ENCODE measurements at regions not wholly inside any gene's neighbourhood (a gene's known extent, or its start where the extent isn't known, plus 50 kb on each side); places are given as distances from the start of the nearest gene placed in this dataset.

GRCh38 chr2:6412533-6413091, 453.1 kb downstream of the CMPK2 start:
- ATAC-seq (ENCODE audit: low read depth): no peak
- WGBS (ENCODE audit: insufficient coverage): no CpG with 5 or more reads among the region's 3 CpGs
- TF ChIP-seq CTCF (IDR thresholded peaks at IDR 0.05): no peak
- no peak for TF ChIP-seq EZH2 (IDR thresholded peaks at IDR 0.05; ENCODE audit: borderline replicate concordance, insufficient read depth, low read depth, low read length, poor library complexity, severe bottlenecking)

GRCh38 chr2:6417050-6417449, 448.7 kb downstream of the CMPK2 start:
- no peak overlapping the region for H3K4me2 ChIP-seq (replicated peaks; ENCODE audit: low read depth, low read length, poor library complexity, severe bottlenecking)
- H3K27me3 ChIP-seq (replicated peaks in 1 of 4; ENCODE audit: control extremely low read depth in 1 of 4, control insufficient read depth in 3 of 4, insufficient read depth in 4 of 4, low read length in 3 of 4): no peaks in the 10 kb centered on the region
- H3K79me2 ChIP-seq (ENCODE audit: control insufficient read depth, insufficient read depth, low read length): no peaks in the 10 kb centered on the region
- Mint-ChIP-seq H3K4me1 (peaks cover 8% of the 10 kb centered on the region), H3K4me3 (no peak overlapping the region), H3K27ac (no peak overlapping the region), H3K27me3 (no peaks in the 10 kb centered on the region), H3K9me3 (ENCODE audit: insufficient read depth) (no peaks in the 10 kb centered on the region)
- H3K9me3 ChIP-seq (ENCODE audit: control extremely low read depth in 1 of 3, control insufficient read depth in 2 of 3, insufficient read depth in 1 of 3, low read length in 2 of 3): no peaks in the 10 kb centered on the region
- H3K36me3 ChIP-seq (replicated peaks in 1 of 2; ENCODE audit: control extremely low read depth in 1 of 2, control insufficient read depth in 1 of 2, extremely low read depth in 1 of 2, insufficient read depth in 2 of 2, low read length in 1 of 2): no peaks in the 10 kb centered on the region
- ATAC-seq (ENCODE audit: low read depth) (no peak), DNase-seq (no peak)
- peaks cover 0 to 3% of the 10 kb centered on the region in 2 donors for H3K4me1 ChIP-seq (ENCODE audit: control insufficient read depth in 2 of 2, insufficient read depth in 2 of 2, low read length in 2 of 2)
- H4K20me1 ChIP-seq (ENCODE audit: control insufficient read depth, insufficient read depth, low read length, poor library complexity, severe bottlenecking): no peaks in the 10 kb centered on the region
- CTCF ChIA-PET: interaction anchor here (1.1 kb wide), 1 partner anchor 30 kb away, joined by 3 read pairs; no protein-coding TSS in a partner anchor
- H3K4me3 ChIP-seq (ENCODE audit: control extremely low read depth in 1 of 5, extremely low read depth in 1 of 5, insufficient read depth in 1 of 5, low read depth in 2 of 5, low read length in 4 of 5): no peak overlapping the region
- POLR2A ChIA-PET: no interaction called here
- no peak overlapping the region for H2AFZ ChIP-seq (ENCODE audit: insufficient read depth, low read depth, low read length, poor library complexity, severe bottlenecking)
- H3K27ac ChIP-seq (ENCODE audit: low read length in 2 of 2): no peak overlapping the region
- H3K9ac ChIP-seq (ENCODE audit: low read length): no peak overlapping the region
- TF ChIP-seq EZH2 (IDR thresholded peaks at IDR 0.05; ENCODE audit: borderline replicate concordance, insufficient read depth, low read depth, low read length, poor library complexity, severe bottlenecking): no peak
- TF ChIP-seq CTCF (IDR thresholded peaks at IDR 0.05): no peak
- intact Hi-C loops (cut with micrococcal nuclease): no loop called here
- WGBS (ENCODE audit: insufficient coverage): 93% methylated on average over 5 of the region's 6 CpGs

More at GRCh38 chr2:6412533-6413091, 453.1 kb downstream of the CMPK2 start:
- no peaks in the 10 kb centered on the region for H3K27me3 Mint-ChIP-seq
- intact Hi-C loops (cut with micrococcal nuclease): no loop called here
- Histone ChIP-seq H3K36me3 (replicated peaks in 1 of 2; ENCODE audit: control extremely low read depth in 1 of 2, control insufficient read depth in 1 of 2, extremely low read depth in 1 of 2, insufficient read depth in 2 of 2, low read length in 1 of 2) (no peaks in the 10 kb centered on the region), H3K27ac (ENCODE audit: low read length in 2 of 2) (no peak overlapping the region), H2AFZ (ENCODE audit: insufficient read depth, low read depth, low read length, poor library complexity, severe bottlenecking) (no peak overlapping the region), H3K4me3 (ENCODE audit: control extremely low read depth in 1 of 5, extremely low read depth in 1 of 5, insufficient read depth in 1 of 5, low read depth in 2 of 5, low read length in 4 of 5) (no peak overlapping the region), H3K27me3 (replicated peaks in 1 of 4; ENCODE audit: control extremely low read depth in 1 of 4, control insufficient read depth in 3 of 4, insufficient read depth in 4 of 4, low read length in 3 of 4) (no peaks in the 10 kb centered on the region), H3K4me2 (replicated peaks; ENCODE audit: low read depth, low read length, poor library complexity, severe bottlenecking) (no peak overlapping the region), H3K4me1 (ENCODE audit: control insufficient read depth in 2 of 2, insufficient read depth in 2 of 2, low read length in 2 of 2) (no peaks in the 10 kb centered on the region), H4K20me1 (ENCODE audit: control insufficient read depth, insufficient read depth, low read length, poor library complexity, severe bottlenecking) (no peaks in the 10 kb centered on the region), H3K79me2 (ENCODE audit: control insufficient read depth, insufficient read depth, low read length) (no peaks in the 10 kb centered on the region), H3K9me3 (ENCODE audit: control extremely low read depth in 1 of 3, control insufficient read depth in 2 of 3, insufficient read depth in 1 of 3, low read length in 2 of 3) (no peaks in the 10 kb centered on the region), H3K9ac (ENCODE audit: low read length) (no peak overlapping the region)
- ChIA-PET POLR2A (no interaction called here), CTCF (no interaction called here)
- H3K4me3 Mint-ChIP-seq: no peak overlapping the region
- H3K4me1 Mint-ChIP-seq: no peaks in the 10 kb centered on the region
- H3K9me3 Mint-ChIP-seq (ENCODE audit: insufficient read depth): peaks cover 2% of the 10 kb centered on the region
- DNase-seq: no peak
- no peak overlapping the region for H3K27ac Mint-ChIP-seq

All from B cell (primary cell).